GM21717 (cell line): ENCODE measurements at regions not wholly inside any gene's neighbourhood (a gene's known extent, or its start where the extent isn't known, plus 50 kb on each side); places are given as distances from the start of the nearest gene placed in this dataset.
"Not testable (repeated sequence)": the region's sequence is repeated elsewhere in the genome, so short reads cannot be mapped to it uniquely, and the experiment has no call there.

Source experiments
- ATAC-seq: cut with Tn5 transposase; IDR thresholded peaks from one replicate; pipeline ENCODE4 v1.9.1; 2021; ENCODE audit warnings: mild to moderate bottlenecking, moderate library complexity; ENCODE audit not compliant: unreplicated experiment

DNA sequence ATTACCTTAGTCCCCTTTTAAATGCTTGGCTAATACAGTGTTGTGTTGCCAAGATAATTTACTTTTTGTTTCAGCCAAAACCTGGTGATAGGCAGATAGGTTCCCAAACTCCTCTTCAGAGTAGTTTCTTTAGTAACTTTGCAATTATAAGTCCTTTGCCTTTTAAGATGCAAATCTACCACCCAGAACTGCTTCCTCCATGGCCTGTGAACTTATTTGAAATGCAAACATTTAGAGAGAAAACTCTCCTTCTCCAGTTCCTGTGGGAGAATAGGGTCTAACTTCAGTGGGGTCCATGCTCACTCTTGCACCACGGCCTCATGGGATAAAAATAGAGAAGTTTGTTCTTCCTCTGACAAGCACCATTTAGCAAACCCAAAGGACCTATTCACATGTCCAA is 1955.4 kb upstream of the CDH6 start:
- ATAC-seq = no peak

DNA sequence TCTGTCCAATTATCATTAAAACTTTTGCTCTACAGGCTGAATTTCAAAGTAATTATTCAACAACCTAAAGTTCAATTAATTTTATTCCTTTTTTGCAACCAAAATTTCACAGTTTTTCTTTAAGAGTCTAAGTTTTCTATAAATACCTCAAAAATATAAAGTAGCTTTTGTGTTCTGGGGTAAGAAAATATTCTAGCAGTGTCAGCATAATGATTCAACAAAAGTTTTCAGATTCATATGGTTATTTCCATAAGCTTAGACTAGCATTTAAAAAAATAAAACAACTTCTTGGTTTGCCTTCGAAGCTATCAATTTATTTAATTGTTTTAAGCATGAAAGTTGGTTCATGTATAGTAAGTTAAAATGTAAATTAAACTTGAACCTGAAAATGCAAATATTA is 1962.3 kb upstream of the CDH6 start:
- no peak for ATAC-seq

DNA sequence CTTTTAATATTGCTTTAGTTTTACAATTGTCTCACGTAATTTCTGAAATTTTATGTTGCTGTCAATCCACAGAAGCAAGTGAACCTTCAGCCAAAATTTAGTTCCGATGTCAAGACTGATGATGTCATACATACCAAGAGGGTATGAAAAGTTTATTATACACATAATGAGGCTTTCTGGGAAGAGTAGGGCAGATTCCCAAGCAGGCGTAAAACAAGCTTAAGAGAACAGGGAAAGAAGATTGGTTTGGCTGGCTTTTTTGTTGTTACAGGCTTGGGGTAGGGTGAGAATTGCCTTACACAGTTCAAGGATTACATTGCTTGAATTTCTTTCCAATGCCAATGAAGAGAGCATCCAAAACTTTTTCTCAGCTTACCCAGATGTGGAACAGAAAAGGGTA is 1962.9 kb upstream of the CDH6 start:
- ATAC-seq = no peak

DNA sequence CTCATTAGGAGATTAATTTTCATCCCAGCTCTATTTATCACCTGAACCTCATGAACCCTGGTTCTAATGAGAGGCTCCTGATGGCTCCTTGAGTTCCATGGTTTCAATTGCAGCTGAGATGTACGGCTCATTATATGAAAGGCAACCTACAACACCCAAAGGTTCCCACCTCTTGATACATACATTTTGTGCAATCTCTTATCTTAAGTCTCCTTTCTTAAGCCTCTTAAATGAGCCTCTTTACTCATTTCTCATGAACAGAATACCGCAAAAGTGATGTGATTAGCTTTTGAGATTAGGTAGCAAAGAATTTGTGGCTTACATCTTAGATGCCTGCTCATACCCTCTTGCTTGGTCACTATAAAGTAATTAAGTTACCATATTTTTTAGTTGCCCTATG is 1964.0 kb upstream of the CDH6 start:
- ATAC-seq = no peak

DNA sequence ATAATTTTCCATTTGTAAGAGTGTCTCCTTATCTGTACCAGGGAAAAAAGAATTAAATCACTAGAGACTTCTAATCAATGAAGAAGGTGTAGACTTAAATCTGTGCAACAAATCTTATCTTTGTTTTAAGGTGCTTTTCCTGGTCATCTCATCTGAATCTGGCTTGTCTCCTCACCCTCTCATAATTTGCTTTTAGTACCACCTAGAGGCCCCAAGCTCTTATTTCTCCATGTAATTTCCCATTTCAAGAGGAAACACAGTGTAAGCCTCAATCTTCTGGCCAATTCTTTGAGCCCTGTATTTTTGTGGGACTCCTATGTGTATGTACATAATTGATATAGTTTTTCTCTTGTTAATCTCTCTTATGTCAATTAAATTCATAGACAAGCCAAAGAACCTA is 1975.3 kb upstream of the CDH6 start:
- no peak for ATAC-seq

DNA sequence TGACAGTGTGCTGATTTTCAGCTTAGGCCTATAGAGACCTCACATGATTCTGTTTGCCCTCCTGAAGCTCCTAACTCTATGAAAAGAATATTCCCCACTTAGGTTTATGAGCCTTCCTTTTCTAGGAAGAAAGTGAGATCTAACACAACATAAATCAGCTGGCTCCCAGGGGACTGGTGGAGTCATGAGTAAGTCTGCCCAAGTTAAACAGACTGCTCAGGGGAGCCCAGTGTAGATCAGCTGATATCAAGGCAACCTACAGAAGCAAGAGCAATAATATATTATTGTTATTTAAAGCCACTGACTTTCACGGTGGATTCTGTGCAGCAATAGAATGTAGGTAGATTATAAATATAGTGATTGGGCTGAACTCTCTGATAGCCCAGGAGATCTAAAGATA is 1978.6 kb upstream of the CDH6 start:
- ATAC-seq = no peak

DNA sequence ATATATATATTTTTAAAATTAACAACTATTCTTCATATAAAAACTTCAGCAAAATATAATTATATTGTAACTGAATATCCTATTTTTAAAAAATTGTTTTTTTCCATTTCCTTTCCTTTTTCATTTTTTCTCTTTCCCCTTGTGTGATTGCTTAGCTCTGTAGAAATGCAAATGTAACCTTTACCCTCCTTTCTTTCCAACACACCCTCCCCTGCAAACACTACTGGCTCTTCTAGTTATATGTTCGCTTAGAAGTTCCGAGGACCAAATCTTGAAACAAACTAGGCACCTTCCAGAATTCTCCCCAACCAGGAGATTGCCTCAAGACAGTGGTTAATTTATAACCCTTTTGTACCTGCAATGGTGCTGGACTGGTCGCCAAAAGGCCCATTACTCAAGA is 1980.0 kb upstream of the CDH6 start:
- no peak for ATAC-seq

DNA sequence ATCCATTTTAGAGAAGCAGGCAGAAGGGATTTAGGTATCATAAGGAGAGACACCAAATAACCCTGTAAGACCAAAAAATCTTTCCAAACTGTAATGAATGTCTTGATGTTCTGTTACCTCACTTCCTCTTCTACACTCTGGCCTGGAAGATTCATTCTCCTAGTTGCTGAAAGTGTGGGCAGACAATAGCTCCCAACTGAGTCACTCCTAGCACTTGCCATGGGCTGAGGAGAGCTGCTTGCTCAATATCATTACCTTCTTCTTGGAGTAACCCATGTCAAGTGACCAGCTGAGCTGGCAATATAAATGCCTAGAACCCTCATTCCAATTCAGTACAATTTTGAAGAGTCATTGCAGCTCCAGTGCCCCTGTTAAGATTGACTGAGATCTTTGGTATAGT is 1985.5 kb upstream of the CDH6 start:
- no peak for ATAC-seq

DNA sequence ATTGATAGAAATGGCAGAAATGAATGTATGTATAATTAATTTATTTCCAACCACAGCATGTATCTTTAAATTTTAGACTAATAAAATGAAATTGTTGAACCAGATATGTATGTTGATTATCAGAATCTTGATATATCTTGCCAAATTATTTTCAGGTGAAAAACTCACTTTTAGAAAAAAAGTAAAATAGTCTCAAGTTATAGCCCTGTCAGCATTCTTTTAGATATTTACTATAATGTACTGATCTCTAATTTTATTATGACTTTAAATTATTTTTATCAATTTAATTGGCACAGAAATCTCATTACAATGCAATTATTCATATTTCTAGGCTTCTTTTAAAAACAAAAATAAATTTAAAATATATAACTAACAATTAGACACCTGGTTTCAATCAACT is 1990.4 kb upstream of the CDH6 start:
- no peak for ATAC-seq

DNA sequence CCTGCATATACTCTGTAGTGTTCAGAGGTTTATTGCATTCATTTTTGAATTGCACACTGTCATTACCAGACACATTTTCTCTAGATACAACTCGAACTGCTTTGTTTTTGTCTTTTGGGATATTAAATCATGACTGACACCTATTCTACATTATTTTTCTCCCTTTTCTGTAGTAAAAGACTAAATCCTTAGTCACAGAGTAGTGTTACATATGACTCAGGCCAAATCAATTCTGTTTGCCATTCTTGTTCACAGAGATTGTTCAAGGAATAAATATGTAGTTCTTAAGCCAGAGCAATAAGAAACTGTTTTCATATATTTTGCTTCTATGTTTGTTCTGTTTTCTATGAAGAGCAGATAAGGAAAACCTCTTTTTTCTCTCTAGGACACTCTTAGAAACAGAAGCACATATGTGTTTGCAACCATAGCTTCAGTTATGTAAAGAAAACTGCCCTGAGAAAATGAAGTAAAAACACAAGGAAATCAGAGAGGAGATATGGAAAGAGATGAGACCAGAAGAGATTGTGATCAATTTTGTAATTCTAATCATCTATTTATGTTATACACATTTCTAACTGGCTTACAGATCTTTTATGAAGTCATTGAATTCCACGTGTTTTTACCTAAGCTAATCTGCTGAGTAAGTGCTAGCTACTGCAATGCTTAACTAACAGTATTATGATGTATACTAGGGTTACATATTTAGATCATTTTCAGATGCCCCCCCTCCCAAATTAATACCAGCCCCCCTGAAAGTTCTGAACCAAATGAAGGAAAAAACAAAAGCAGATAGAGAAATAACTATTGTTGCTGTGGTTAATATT is 1995.6 kb upstream of the CDH6 start:
- no peak for ATAC-seq

DNA sequence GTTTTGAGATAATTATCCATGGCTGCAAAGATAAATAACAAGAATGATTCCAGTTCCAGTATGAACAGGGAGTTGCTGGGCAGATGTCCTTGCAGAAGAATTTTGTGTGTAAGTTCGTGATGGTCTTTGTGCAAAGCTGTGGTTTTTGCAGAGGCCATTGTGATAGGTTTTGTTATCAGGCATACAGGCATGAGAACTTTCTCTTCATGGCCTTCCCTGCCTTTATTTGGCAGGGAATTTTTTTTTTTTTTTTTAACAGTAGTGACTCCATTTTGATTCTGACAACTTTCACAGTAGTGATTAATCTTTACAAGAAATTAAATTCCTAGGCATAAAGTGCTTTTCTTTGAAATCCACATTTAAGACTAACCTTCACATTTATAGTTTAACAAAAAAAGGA is 1999.5 kb upstream of the CDH6 start:
- ATAC-seq = no peak

DNA sequence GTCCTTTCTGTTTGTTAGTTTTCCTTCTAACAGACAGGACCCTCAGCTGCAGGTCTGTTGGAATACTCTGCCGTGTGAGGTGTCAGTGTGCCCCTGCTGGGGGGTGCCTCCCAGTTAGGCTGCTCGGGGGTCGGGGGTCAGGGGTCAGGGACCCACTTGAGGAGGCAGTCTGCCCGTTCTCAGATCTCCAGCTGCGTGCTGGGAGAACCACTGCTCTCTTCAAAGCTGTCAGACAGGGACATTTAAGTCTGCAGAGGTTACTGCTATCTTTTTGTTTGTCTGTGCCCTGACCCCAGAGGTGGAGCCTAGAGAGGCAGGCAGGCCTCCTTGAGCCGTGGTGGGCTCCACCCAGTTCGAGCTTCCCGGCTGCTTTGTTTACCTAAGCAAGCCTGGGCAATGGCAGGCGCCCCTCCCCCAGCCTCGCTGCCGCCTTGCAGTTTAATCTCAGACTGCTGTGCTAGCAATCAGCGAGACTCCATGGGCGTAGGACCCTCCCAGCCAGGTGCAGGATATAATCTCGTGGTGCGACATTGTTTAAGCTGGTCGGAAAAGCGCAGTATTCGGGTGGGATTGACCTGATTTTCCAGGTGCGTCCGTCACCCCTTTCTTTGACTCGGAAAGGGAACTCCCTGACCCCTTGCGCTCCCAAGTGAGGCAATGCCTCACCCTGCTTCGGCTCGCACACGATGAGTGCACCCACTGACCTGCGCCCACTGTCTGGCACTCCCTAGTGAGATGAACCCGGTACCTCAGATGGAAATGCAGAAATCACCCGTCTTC is 2002.0 kb upstream of the CDH6 start:
- not testable (repeated sequence) for ATAC-seq

DNA sequence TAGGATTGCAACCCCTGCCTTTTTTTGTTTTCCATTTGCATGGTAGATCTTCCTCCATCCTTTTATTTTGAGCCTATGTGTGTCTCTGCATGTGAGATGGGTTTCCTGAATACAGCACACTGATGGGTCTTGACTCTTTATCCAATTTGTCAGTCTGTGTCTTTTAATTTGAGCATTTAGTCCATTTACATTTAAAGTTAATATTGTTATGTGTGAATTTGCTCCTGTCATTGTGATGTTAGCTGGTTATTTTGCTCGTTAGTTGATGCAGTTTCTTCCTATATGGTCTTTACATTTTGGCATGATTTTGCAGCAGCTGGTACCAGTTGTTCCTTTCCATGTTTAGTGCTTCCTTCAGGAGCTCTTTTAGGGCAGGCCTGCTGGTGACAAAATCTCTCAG is 2003.1 kb upstream of the CDH6 start:
- not testable (repeated sequence) for ATAC-seq

DNA sequence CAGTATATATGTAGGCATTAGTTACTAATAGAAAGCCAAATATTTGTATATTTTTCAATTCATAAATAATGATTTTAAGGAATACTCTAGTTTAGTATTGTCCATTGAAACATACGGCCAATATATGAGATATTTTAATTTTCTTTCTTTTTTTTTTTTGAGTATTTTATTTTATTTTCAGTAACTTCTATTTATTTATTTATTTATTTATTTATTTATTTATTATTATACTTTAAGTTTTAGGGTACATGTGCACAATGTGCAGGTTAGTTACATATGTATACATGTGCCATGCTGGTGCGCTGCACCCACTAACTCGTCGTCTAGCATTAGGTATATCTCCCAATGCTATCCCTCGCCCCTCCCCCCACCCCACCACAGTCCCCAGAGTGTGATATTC is 2007.1 kb upstream of the CDH6 start:
- not testable (repeated sequence) for ATAC-seq

DNA sequence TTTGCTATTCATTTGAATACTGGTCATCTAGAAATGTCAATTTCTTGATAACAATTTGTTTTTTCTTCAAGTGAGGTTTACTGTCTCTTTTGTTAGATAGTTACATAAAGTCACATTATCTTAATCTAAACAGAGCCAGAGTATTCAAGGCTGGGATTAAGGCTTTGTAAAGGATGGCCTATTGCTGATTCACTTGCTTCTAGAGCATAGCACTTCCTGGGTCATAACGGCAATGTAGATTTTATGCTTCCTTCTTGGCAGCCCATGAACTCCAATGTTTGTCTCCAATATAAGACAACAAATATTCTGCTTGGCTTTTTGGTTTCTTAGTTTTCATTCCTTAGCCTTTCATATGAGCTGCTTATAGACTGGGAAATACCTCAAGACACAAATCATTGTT is 2007.9 kb upstream of the CDH6 start:
- no peak for ATAC-seq

DNA sequence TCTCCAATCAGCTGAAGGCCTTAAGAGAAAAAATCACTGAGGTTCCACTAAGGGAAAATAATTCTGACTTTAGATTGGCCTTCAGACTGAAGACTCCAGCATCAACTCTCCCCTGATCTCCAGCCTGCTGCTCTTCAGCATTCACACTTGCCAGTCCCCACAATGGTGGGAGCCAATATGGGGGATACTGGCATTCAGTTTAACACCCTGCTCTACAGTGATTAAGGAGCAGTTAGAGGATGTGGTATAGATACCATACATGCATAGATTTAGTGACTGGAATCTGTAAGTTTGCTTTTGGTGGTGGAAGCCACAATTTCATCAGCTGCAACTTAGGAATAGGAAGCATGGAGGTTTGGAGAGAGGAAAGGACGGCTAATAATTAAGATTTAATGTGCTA is 2017.7 kb upstream of the CDH6 start:
- ATAC-seq = no peak

DNA sequence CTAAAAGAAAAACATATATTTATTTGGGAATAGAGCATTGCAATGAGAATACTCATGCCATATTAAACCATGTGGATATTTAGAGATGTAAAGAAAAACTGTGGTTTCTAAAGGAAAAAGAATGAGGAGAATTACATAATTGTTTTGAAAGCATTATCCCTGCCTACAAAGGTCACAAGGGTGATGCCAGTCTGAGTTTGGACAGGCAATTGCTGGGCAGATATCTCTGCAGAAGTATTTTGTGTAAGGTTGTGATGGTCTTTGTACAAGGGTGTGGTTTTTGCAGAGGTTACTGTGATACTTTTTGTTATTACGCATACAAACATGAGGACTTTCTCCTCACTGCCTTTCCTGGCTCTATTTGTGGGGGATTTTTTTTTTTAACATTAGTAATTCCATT is 2022.9 kb upstream of the CDH6 start:
- no peak for ATAC-seq

DNA sequence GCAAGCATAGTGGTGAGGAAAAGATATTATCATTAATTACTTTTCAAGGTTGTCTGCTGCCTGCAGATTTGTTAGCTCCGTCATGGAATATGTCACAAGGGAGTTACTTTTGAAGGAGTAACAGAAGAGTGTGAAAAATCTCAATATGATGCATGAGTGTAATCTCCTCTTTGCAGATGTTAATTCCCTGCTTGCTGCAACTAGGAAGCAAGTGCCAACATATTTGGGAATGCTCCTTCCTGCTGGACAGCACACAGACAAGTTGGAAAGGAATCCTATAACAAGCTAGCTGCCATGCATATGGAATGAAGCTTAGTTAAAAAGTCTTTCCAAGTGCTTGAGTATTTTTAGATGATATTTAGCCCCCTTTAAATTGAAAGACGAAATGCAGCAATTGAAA is 2023.6 kb upstream of the CDH6 start:
- no peak for ATAC-seq

DNA sequence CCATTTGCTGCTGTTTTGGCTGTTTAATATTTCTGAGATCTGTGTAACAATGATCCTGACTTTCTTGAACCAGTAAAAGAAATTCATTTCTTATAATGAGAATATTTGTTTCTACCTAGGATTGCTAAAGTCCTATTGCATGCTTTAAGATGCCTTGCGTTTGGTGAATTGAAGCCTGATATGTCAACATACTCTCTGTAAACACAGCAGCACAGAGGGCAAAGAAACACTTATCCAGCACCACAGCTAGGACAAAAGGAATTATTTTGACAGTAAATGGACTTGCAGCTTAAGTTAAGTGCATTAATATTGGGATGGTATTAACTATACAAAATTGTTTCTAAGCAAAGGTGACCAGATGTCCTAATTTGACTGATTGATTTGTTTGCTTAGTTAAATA is 2031.2 kb upstream of the CDH6 start:
- ATAC-seq = no peak

DNA sequence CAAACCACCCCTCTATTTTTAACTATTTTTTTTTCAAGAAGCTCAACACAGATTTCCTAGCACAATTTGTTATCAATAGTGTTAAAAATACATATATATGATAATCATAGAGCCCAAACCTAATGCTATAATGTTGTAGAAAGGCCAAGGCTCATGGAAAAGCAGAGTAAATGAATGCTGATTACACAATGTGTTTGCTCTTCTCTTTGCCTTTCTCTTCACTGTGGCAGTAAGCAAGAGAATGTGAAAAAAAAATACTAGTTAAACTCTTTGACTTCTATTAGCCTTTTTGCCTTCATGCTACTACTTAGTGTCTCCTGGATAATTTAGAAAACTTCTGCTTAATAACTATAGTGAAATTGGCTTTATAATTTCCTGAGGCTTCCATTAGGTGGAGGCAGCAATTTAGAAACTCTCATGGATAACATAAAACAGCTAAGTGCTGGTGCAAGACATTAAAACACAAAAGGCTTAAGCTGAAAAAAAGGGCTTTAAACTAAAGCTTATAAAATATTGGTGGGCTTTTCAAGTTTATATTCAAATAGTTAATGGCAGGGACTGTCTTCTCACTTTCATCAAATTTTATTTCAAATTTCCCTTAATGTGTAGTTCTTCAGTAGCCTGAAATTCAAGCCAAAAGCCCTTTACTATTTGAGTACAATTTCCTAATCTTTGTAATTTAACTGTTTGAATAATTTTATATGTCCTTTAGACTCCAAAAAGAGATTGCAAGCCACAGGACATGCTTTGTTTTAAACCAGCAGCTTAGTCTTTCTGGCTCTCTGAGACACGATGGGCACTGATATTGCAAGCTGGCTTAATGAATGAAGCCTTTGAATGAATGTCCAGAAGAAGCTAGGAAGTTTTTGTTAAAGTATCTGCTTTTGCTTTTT is 2031.8 kb upstream of the CDH6 start:
- ATAC-seq = no peak

DNA sequence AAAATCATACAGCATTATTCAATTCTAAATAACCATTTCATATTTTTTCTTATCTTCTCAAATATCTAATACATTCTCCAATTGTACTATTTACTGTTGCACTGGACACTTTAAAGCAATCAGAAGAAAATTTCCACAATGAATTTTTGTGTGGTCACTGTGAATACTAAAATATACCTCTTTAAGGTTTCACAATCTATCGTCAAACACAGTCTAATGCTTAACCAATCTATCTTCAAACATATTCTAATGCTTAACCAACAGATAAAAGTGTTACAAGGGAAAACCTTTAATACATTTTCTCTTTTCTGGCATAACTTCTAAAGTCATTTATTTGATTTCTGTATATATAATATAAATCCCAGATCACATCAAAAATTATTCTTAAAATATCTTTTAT is 2035.5 kb upstream of the CDH6 start:
- ATAC-seq = no peak
